GM20000 (cell line): ENCODE measurements at regions not wholly inside any gene's neighbourhood (a gene's known extent, or its start where the extent isn't known, plus 50 kb on each side); places are given as distances from the start of the nearest gene placed in this dataset.

Experiments
- DNase-seq: peaks from one replicate; pipeline ENCODE4 v3.0.0; 2012; ENCODE audit warnings: low spot score
- CTCF ChIP-seq: IDR thresholded peaks from 2 replicates; pipeline ENCODE4 v1.5.1; 2012; ENCODE audit warnings: mild to moderate bottlenecking, control low read depth; ENCODE audit errors: extremely low read depth, missing control alignments

GRCh38 chr2:107264184-107264583 is 378.2 kb upstream of the ST6GAL2 start:
- no peak for TF ChIP-seq CTCF
- no peak for DNase-seq

- no peak for TF ChIP-seq CTCF
- DNase-seq: no peak
These were observed 380.6 kb upstream of the ST6GAL2 start for GRCh38 chr2:107266555-107266954.

GRCh38 chr2:107267086-107267485 is 381.1 kb upstream of the ST6GAL2 start:
- TF ChIP-seq CTCF: no peak
- DNase-seq: no peak

GRCh38 chr2:107276034-107276433 is 390.1 kb upstream of the ST6GAL2 start:
- DNase-seq: no peak
- TF ChIP-seq CTCF: no peak

GRCh38 chr2:107278672-107279071 is 392.7 kb upstream of the ST6GAL2 start:
- DNase-seq: no peak

GRCh38 chr2:107281637-107282036 is 395.7 kb upstream of the ST6GAL2 start:
- TF ChIP-seq CTCF: no peak
- DNase-seq: no peak

More at GRCh38 chr2:107278672-107279071, 392.7 kb upstream of the ST6GAL2 start:
- TF ChIP-seq CTCF: no peak

- DNase-seq: no peak
- no peak for TF ChIP-seq CTCF
These were observed 396.2 kb upstream of the ST6GAL2 start for GRCh38 chr2:107282135-107282534.
